Lower lobe of right lung (tissue), 2 donors: ENCODE measurements at regions not wholly inside any gene's neighbourhood (a gene's known extent, or its start where the extent isn't known, plus 50 kb on each side); places are given as distances from the start of the nearest gene placed in this dataset.

Experiments used
- ATAC-seq, 2 donors: fragments of 200-7000 bp; cut with Tn5 transposase; one replicate each; pipeline ENCODE4 v1.9.1; 2020 to 2022; ENCODE audit warnings: mild to moderate bottlenecking in 2 of 2, moderate library complexity in 2 of 2
- DNase-seq: peaks from one replicate; pipeline ENCODE4 v3.0.0-alpha.2; 2020
- H3K27ac ChIP-seq: fragments of 200-600 bp; one replicate; pipeline ENCODE4 v1.8.0; 2022
- H3K27me3 ChIP-seq: fragments of 200-600 bp; one replicate; pipeline ENCODE4 v1.8.0; 2022; ENCODE audit warnings: low read depth
- H3K36me3 ChIP-seq: fragments of 200-600 bp; one replicate; pipeline ENCODE4 v1.8.0; 2022; ENCODE audit warnings: mild to moderate bottlenecking
- H3K4me1 ChIP-seq: fragments of 200-600 bp; one replicate; pipeline ENCODE4 v1.8.0; 2022
- H3K4me3 ChIP-seq: fragments of 200-600 bp; one replicate; pipeline ENCODE4 v1.8.0; 2022; ENCODE audit warnings: mild to moderate bottlenecking
- H3K9me3 ChIP-seq: fragments of 200-600 bp; one replicate; pipeline ENCODE4 v1.8.0; 2022
- intact Hi-C: fragments of 100-400 bp; cut with DNase I; formaldehyde crosslinking; loops from one replicate; pipeline ENCODE4 v1.11.0; 2022
- TF ChIP-seq, protein P1 (sequence below): fragments of 200-600 bp; IDR thresholded peaks from one replicate; pipeline ENCODE4 v1.8.0; 2022; ENCODE audit warnings: antibody characterized with exemption, mild to moderate bottlenecking
- donor health status: DM: no; HTN: yes; CAD: no; lungs with severe emphysema.

GRCh38 chr10:121340271-121340831 lies 257.9 kb downstream of the FGFR2 start:
- intact Hi-C loops: no loop called here
- no peak overlapping the region for H3K4me3 ChIP-seq
- no peaks in the 10 kb centered on the region for H3K4me1 ChIP-seq
- H3K27me3 ChIP-seq: no peaks in the 10 kb centered on the region
- H3K9me3 ChIP-seq: no peaks in the 10 kb centered on the region
- DNase-seq (no peak), ATAC-seq (no peak)
- H3K36me3 ChIP-seq: no peaks in the 10 kb centered on the region
- no peak overlapping the region for H3K27ac ChIP-seq
- TF ChIP-seq, protein P1, sequence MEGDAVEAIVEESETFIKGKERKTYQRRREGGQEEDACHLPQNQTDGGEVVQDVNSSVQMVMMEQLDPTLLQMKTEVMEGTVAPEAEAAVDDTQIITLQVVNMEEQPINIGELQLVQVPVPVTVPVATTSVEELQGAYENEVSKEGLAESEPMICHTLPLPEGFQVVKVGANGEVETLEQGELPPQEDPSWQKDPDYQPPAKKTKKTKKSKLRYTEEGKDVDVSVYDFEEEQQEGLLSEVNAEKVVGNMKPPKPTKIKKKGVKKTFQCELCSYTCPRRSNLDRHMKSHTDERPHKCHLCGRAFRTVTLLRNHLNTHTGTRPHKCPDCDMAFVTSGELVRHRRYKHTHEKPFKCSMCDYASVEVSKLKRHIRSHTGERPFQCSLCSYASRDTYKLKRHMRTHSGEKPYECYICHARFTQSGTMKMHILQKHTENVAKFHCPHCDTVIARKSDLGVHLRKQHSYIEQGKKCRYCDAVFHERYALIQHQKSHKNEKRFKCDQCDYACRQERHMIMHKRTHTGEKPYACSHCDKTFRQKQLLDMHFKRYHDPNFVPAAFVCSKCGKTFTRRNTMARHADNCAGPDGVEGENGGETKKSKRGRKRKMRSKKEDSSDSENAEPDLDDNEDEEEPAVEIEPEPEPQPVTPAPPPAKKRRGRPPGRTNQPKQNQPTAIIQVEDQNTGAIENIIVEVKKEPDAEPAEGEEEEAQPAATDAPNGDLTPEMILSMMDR: no peak

GRCh38 chr10:121351540-121351939 lies 246.7 kb downstream of the FGFR2 start:
- no peaks in the 10 kb centered on the region for H3K36me3 ChIP-seq
- no peak overlapping the region for H3K27ac ChIP-seq
- H3K4me3 ChIP-seq: no peak overlapping the region
- TF ChIP-seq, protein P1: no peak
- ATAC-seq (no peak), DNase-seq (no peak)
- H3K4me1 ChIP-seq: no peaks in the 10 kb centered on the region
- H3K27me3 ChIP-seq: no peaks in the 10 kb centered on the region
- no peaks in the 10 kb centered on the region for H3K9me3 ChIP-seq
- intact Hi-C loops: no loop called here

GRCh38 chr10:121352231-121352855 lies 245.9 kb downstream of the FGFR2 start:
- Histone ChIP-seq H3K9me3 (no peaks in the 10 kb centered on the region), H3K27me3 (no peaks in the 10 kb centered on the region), H3K27ac (no peak overlapping the region), H3K36me3 (no peaks in the 10 kb centered on the region), H3K4me3 (no peak overlapping the region), H3K4me1 (no peaks in the 10 kb centered on the region)
- ATAC-seq (no peak), DNase-seq (no peak)
- intact Hi-C loops: no loop called here
- TF ChIP-seq, protein P1: no peak

GRCh38 chr10:121355161-121355560 lies 243.1 kb downstream of the FGFR2 start:
- no peaks in the 10 kb centered on the region for H3K36me3 ChIP-seq
- H3K4me1 ChIP-seq: no peaks in the 10 kb centered on the region
- no peak for DNase-seq
- TF ChIP-seq, protein P1: no peak
- H3K4me3 ChIP-seq: no peak overlapping the region
- no peaks in the 10 kb centered on the region for H3K27me3 ChIP-seq
- intact Hi-C loops: no loop called here
- no peaks in the 10 kb centered on the region for H3K9me3 ChIP-seq
- ATAC-seq: no peak
- H3K27ac ChIP-seq: no peak overlapping the region

DNA sequence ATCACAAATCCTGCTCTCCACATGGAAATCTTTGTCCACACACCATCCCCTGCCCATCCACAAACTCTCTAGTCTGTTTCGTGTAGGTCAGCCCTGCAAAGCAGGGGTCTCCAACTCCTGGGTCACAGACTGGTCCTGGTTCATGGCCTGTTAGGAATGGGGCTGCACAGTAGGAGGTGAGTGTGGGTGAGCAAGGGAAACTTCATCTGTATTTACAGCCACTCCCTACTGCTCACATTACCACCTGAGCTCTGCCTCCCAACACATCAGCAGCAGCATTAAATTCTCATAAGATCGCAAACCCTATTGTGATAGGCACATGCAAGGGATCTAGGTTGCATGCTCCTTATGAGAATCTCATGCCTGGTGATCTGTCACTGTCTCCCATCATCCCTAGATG lies 242.1 kb downstream of the FGFR2 start:
- DNase-seq: no peak
- peaks cover under 1% of the 10 kb centered on the region for H3K4me1 ChIP-seq
- H3K27ac ChIP-seq: no peak overlapping the region
- no peaks in the 10 kb centered on the region for H3K36me3 ChIP-seq
- intact Hi-C loops: no loop called here
- no peaks in the 10 kb centered on the region for H3K9me3 ChIP-seq
- H3K27me3 ChIP-seq: no peaks in the 10 kb centered on the region
- TF ChIP-seq, protein P1: no peak
- no peak for ATAC-seq
- H3K4me3 ChIP-seq: no peak overlapping the region
